ENCODE measurements at regions not wholly inside any gene's neighbourhood (a gene's known extent, or its start where the extent isn't known, plus 50 kb on each side); places are given as distances from the start of the nearest gene placed in this dataset.

GRCh38 chr13:107324416-107325204 lies 756.7 kb upstream of the ARGLU1 start:
- H3K4me3 ChIP-seq (ENCODE audit: low read depth, low read length): no peak overlapping the region
- DNase-seq (ENCODE audit: low read depth): no peak
- no peak for TF ChIP-seq MYC (IDR thresholded peaks at IDR 0.05; ENCODE audit: low read depth, low read length)
- TF ChIP-seq POLR2A (IDR thresholded peaks at IDR 0.05; ENCODE audit: extremely low read depth, insufficient read length): no peak
- no peak for TF ChIP-seq CTCF (IDR thresholded peaks at IDR 0.05; ENCODE audit: low read depth, low read length)
- no peak for TF ChIP-seq MAX (IDR thresholded peaks at IDR 0.05; ENCODE audit: low read depth, low read length)

GRCh38 chr13:107322228-107322627 lies 754.3 kb upstream of the ARGLU1 start:
- no peak overlapping the region for H3K4me3 ChIP-seq (ENCODE audit: low read depth, low read length)
- DNase-seq (ENCODE audit: low read depth): no peak
- no peak for TF ChIP-seq CTCF (IDR thresholded peaks at IDR 0.05; ENCODE audit: low read depth, low read length)

- no peak for TF ChIP-seq POLR2A (IDR thresholded peaks at IDR 0.05; ENCODE audit: extremely low read depth, insufficient read length)
- no peak for TF ChIP-seq CTCF (IDR thresholded peaks at IDR 0.05; ENCODE audit: low read depth, low read length)
- TF ChIP-seq MYC (IDR thresholded peaks at IDR 0.05; ENCODE audit: low read depth, low read length): no peak
- TF ChIP-seq MAX (IDR thresholded peaks at IDR 0.05; ENCODE audit: low read depth, low read length): no peak
- DNase-seq (ENCODE audit: low read depth): no peak
- H3K4me3 ChIP-seq (ENCODE audit: low read depth, low read length): no peak overlapping the region
These were observed 737.2 kb upstream of the ARGLU1 start for GRCh38 chr13:107305178-107305577.

GRCh38 chr13:107301724-107302374 lies 733.9 kb upstream of the ARGLU1 start:
- DNase-seq (ENCODE audit: low read depth): peak; percentile 9
- H3K4me3 ChIP-seq (ENCODE audit: low read depth, low read length): no peak overlapping the region
- TF ChIP-seq POLR2A (IDR thresholded peaks at IDR 0.05; ENCODE audit: extremely low read depth, insufficient read length) (no peak), MYC (IDR thresholded peaks at IDR 0.05; ENCODE audit: low read depth, low read length) (no peak), CTCF (IDR thresholded peaks at IDR 0.05; ENCODE audit: low read depth, low read length) (no peak), MAX (IDR thresholded peaks at IDR 0.05; ENCODE audit: low read depth, low read length) (no peak)

- no peak for DNase-seq (ENCODE audit: low read depth)
- TF ChIP-seq MAX (IDR thresholded peaks at IDR 0.05; ENCODE audit: low read depth, low read length) (no peak), CTCF (IDR thresholded peaks at IDR 0.05; ENCODE audit: low read depth, low read length) (no peak), MYC (IDR thresholded peaks at IDR 0.05; ENCODE audit: low read depth, low read length) (no peak), POLR2A (IDR thresholded peaks at IDR 0.05; ENCODE audit: extremely low read depth, insufficient read length) (no peak)
- no peak overlapping the region for H3K4me3 ChIP-seq (ENCODE audit: low read depth, low read length)
These were observed 731.8 kb upstream of the ARGLU1 start for GRCh38 chr13:107299717-107300116.

Measured in NB4 (cell line).